HFF-Myc (cell line): ENCODE measurements at regions not wholly inside any gene's neighbourhood (a gene's known extent, or its start where the extent isn't known, plus 50 kb on each side); places are given as distances from the start of the nearest gene placed in this dataset.

ENCODE experiments used
- DNase-seq: peaks from one replicate; pipeline ENCODE4 v3.0.0-alpha.2; 2011; ENCODE audit warnings: low read depth; ENCODE audit errors: extremely low read depth
- H3K4me3 ChIP-seq: replicated peaks from 2 replicates; pipeline ENCODE4 v1.5.1; 2011; ENCODE audit warnings: low read depth, mild to moderate bottlenecking, control low read depth, low read length
- TF ChIP-seq, protein P1 (sequence below): IDR thresholded peaks from 2 replicates; pipeline ENCODE4 v1.5.1; 2012; ENCODE audit warnings: mild to moderate bottlenecking, low read depth, low read length, control low read depth; ENCODE audit errors: missing control alignments

DNA sequence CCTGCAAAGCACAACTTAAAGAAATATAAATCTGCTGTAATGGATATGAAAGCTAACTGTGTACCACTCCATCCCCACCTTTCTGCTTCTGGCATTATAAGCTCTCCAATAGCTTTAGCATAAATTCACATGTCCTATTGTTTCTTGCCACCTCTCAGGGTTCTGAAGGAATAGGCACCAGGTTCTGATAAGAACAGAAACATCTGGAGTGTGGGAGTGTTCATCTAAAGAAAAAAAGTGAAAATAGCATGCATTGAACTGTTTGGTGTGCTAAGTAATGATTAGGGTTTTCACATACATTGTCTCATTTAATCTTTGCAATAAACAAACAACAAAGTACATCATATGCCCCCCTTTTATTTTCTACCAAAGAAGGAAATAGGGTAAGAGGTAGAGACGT, 72.3 kb downstream of the FAM76B start:
- TF ChIP-seq, protein P1, sequence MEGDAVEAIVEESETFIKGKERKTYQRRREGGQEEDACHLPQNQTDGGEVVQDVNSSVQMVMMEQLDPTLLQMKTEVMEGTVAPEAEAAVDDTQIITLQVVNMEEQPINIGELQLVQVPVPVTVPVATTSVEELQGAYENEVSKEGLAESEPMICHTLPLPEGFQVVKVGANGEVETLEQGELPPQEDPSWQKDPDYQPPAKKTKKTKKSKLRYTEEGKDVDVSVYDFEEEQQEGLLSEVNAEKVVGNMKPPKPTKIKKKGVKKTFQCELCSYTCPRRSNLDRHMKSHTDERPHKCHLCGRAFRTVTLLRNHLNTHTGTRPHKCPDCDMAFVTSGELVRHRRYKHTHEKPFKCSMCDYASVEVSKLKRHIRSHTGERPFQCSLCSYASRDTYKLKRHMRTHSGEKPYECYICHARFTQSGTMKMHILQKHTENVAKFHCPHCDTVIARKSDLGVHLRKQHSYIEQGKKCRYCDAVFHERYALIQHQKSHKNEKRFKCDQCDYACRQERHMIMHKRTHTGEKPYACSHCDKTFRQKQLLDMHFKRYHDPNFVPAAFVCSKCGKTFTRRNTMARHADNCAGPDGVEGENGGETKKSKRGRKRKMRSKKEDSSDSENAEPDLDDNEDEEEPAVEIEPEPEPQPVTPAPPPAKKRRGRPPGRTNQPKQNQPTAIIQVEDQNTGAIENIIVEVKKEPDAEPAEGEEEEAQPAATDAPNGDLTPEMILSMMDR, result no peak
- no peak for DNase-seq
- no peak overlapping the region for H3K4me3 ChIP-seq

DNA sequence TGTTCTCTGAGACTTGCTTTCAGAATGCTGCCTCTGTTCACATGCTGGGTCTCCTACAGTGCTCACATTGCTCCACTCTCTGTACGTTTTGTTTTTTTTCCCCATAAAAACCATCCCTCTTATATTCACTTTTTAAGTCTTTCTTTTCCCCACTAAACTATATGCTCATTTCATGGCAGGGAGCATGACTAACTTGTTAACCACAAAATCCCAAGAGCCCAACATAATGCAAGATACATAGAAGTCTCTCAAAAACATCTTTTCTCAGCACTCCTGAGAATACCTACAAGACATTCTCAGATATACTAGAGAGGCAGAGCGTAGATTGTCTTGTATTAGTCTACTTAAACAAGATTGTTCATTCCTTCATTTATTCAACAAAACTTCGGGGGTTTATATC, 73.3 kb downstream of the FAM76B start:
- TF ChIP-seq, protein P1, result no peak
- no peak for DNase-seq
- no peak overlapping the region for H3K4me3 ChIP-seq

DNA sequence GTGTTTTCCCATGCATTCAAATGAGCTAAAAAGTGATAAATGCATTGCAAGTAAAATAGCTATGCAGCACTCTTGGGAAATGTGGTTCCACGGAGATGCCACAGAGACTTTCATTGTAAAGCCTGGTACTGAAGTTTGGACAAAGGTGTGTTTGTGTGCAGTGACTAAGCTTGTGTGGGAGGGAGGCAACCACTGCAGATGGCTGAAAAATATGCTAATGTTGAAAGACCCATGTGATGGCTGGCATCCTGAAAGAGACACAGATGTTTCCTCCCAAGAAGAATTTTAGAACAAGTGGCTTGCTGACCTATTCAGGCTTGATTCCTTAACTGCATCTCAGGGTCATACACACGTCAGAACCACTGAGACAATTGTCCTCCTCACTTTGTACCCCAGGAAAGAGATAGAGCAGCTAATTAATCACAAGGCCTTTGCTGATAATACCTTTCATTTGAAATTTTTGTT, 73.8 kb downstream of the FAM76B start:
- H3K4me3 ChIP-seq, result no peak overlapping the region
- TF ChIP-seq, protein P1, result no peak
- no peak for DNase-seq

DNA sequence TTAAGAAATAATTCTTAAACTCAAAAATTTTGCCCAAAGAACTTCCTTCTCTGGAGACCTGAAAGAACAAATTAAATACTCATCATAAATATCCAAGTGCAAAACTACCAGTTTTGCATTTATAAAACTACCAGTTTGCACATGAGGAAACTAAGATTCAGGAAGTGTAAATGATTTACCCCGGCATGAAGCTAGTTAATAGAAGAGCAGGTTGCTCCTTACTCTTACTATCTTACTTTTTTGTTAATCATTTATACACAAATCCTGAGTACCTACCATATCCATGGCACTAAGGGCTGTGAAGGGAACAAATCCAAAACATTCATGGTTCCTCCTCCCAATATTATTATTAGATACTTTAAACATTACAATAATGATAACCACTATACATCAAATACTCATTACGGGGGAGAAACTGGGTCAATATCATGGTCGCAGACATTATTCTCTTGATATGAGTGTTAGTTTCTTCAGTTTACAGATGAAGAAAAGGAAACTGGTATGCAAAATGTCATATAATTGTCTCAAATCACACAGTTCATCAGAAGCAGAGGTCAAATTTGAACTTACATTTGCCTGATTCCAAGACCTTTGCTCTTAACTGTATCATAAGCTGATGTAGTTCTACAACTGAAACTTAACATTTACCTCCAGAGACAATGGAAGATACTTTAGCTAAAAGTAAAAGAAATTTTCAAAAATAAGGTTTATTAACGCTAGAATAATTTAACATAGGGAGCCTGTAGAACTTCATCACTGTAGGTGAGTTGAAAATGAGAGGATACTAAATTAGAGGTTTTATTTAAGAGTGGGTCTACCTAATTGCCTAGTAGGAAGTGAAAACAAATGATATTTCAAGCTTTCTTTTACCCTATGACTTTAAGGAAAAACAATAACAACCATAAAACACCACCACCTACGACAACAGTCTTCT, 74.5 kb downstream of the FAM76B start:
- TF ChIP-seq, protein P1, result no peak
- no peak for DNase-seq
- H3K4me3 ChIP-seq, result no peak overlapping the region

DNA sequence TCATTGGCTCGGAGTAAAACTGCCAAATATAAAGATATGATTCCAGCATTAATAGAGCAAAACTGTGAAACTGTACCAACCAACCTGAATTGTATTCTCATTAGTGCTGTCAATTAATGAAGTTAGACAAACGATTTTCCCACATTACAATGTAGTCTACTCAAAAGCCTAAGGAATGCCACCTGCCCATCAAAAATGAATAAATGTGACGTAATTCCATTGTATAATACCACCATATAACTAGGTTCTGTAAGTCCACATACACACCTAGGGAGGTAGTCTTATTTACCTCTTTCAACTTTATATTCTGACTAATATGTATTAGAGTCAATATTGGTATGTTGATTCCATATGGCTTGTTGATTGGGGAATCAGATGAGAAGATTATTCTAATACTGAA, 76.2 kb downstream of the FAM76B start:
- no peak for DNase-seq
- TF ChIP-seq, protein P1, result no peak
- H3K4me3 ChIP-seq, result no peak overlapping the region

DNA sequence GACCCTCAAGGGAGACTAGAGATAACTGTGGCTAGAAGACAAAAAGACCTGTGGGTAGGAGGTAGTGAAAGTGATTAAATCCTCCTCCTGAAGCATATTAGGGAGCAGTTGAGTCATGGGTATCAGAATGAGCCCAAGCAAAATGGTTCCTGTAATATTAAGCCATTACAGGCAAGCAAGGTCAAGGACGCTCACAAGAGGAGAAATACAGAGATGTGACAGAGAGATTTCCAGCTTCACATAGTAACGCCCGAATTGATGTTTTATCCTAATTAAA, 77.7 kb downstream of the FAM76B start:
- TF ChIP-seq, protein P1, result no peak
- no peak for DNase-seq
- H3K4me3 ChIP-seq, result no peak overlapping the region
